ENCODE measurements at regions not wholly inside any gene's neighbourhood (a gene's known extent, or its start where the extent isn't known, plus 50 kb on each side); places are given as distances from the start of the nearest gene placed in this dataset.

GRCh38 chr13:111657013-111657412 is 336.6 kb downstream of the TEX29 start:
- no peak overlapping the region for H3K27ac Mint-ChIP-seq

GRCh38 chr13:111658145-111659100 is 338.0 kb downstream of the TEX29 start:
- Mint-ChIP-seq H3K9me3 (peaks cover 0 to 5% (median 0%) of the 10 kb centered on the region in 8 donors), H3K36me3 (no peaks in the 10 kb centered on the region), H3K4me3 (no peak overlapping the region), H3K27me3 (peaks cover 6% of the 10 kb centered on the region in 2 donors), H3K4me1 (no peaks in the 10 kb centered on the region), H3K27ac (no peak overlapping the region)
- H3K9me3 ChIP-seq (ENCODE audit: control insufficient read depth in 1 of 2, low read length in 2 of 2), result no peaks in the 10 kb centered on the region
- no peaks in the 10 kb centered on the region for H3K4me1 ChIP-seq (ENCODE audit: insufficient read depth, low read length)
- H3K27ac ChIP-seq (ENCODE audit: low read depth, low read length), result no peak overlapping the region
- CTCF ChIA-PET (ENCODE audit: partially characterized antibody), result no interaction called here
- intact Hi-C loops (cut with micrococcal nuclease), result no loop called here
- DNase-seq, result no peak
- POLR2A ChIA-PET (ENCODE audit: partially characterized antibody), result no interaction called here
- H3K27me3 ChIP-seq (ENCODE audit: insufficient read depth, low read length), result no peaks in the 10 kb centered on the region
- no peaks in the 10 kb centered on the region for H3K36me3 ChIP-seq (ENCODE audit: insufficient read depth, low read length)
- no peak overlapping the region for H3K4me3 ChIP-seq (ENCODE audit: low read length in 2 of 2)

More at GRCh38 chr13:111657013-111657412, 336.6 kb downstream of the TEX29 start:
- no peaks in the 10 kb centered on the region for H3K4me1 ChIP-seq (ENCODE audit: insufficient read depth, low read length)
- no peak for DNase-seq
- Mint-ChIP-seq H3K27me3 (peaks cover 7 to 12% of the 10 kb centered on the region in 2 donors), H3K4me1 (no peaks in the 10 kb centered on the region), H3K36me3 (no peaks in the 10 kb centered on the region), H3K4me3 (no peak overlapping the region), H3K9me3 (peaks cover 0 to 3% (median 0%) of the 10 kb centered on the region in 8 donors)
- intact Hi-C loops (cut with micrococcal nuclease), result no loop called here
- H3K27ac ChIP-seq (ENCODE audit: low read depth, low read length), result no peak overlapping the region
- POLR2A ChIA-PET (ENCODE audit: partially characterized antibody), result no interaction called here
- H3K4me3 ChIP-seq (ENCODE audit: low read length in 2 of 2), result no peak overlapping the region
- CTCF ChIA-PET (ENCODE audit: partially characterized antibody), result no interaction called here
- H3K36me3 ChIP-seq (ENCODE audit: insufficient read depth, low read length), result no peaks in the 10 kb centered on the region
- no peaks in the 10 kb centered on the region for H3K27me3 ChIP-seq (ENCODE audit: insufficient read depth, low read length)
- H3K9me3 ChIP-seq (ENCODE audit: control insufficient read depth in 1 of 2, low read length in 2 of 2), result no peaks in the 10 kb centered on the region

- H3K27me3 Mint-ChIP-seq, result peaks cover 2 to 6% of the 10 kb centered on the region in 2 donors
- no peaks in the 10 kb centered on the region for H3K27me3 ChIP-seq (ENCODE audit: insufficient read depth, low read length)
- intact Hi-C loops (cut with micrococcal nuclease), result no loop called here
- no peak for DNase-seq
- peaks cover 0 to 5% (median 0%) of the 10 kb centered on the region in 8 donors for H3K9me3 Mint-ChIP-seq
- H3K4me1 Mint-ChIP-seq, result no peaks in the 10 kb centered on the region
- no peak overlapping the region for H3K4me3 ChIP-seq (ENCODE audit: low read length in 2 of 2)
- no peak overlapping the region for H3K4me3 Mint-ChIP-seq
- no peaks in the 10 kb centered on the region for H3K4me1 ChIP-seq (ENCODE audit: insufficient read depth, low read length)
- CTCF ChIA-PET (ENCODE audit: partially characterized antibody), result no interaction called here
- H3K36me3 Mint-ChIP-seq, result no peaks in the 10 kb centered on the region
- no peaks in the 10 kb centered on the region for H3K9me3 ChIP-seq (ENCODE audit: control insufficient read depth in 1 of 2, low read length in 2 of 2)
- H3K36me3 ChIP-seq (ENCODE audit: insufficient read depth, low read length), result no peaks in the 10 kb centered on the region
- no peak overlapping the region for H3K27ac Mint-ChIP-seq
- no peak overlapping the region for H3K27ac ChIP-seq (ENCODE audit: low read depth, low read length)
- POLR2A ChIA-PET (ENCODE audit: partially characterized antibody), result no interaction called here
Observed at GRCh38 chr13:111659219-111659775, 338.9 kb downstream of the TEX29 start.

- no peak for DNase-seq
- H3K4me1 ChIP-seq (ENCODE audit: insufficient read depth, low read length), result no peaks in the 10 kb centered on the region
- H3K36me3 ChIP-seq (ENCODE audit: insufficient read depth, low read length), result no peaks in the 10 kb centered on the region
- Mint-ChIP-seq H3K4me3 (no peak overlapping the region), H3K4me1 (no peaks in the 10 kb centered on the region), H3K27me3 (peaks cover 2% of the 10 kb centered on the region in 2 donors), H3K27ac (no peak overlapping the region), H3K9me3 (peaks cover 0 to 4% (median 0%) of the 10 kb centered on the region in 8 donors), H3K36me3 (no peaks in the 10 kb centered on the region)
- no peaks in the 10 kb centered on the region for H3K27me3 ChIP-seq (ENCODE audit: insufficient read depth, low read length)
- ChIA-PET CTCF (ENCODE audit: partially characterized antibody) (no interaction called here), POLR2A (ENCODE audit: partially characterized antibody) (no interaction called here)
- no peak overlapping the region for H3K4me3 ChIP-seq (ENCODE audit: low read length in 2 of 2)
- no peak overlapping the region for H3K27ac ChIP-seq (ENCODE audit: low read depth, low read length)
- no peaks in the 10 kb centered on the region for H3K9me3 ChIP-seq (ENCODE audit: control insufficient read depth in 1 of 2, low read length in 2 of 2)
- intact Hi-C loops (cut with micrococcal nuclease), result no loop called here
Observed at GRCh38 chr13:111659842-111660241, 339.4 kb downstream of the TEX29 start.

- CTCF ChIA-PET (ENCODE audit: partially characterized antibody), result no interaction called here
- Mint-ChIP-seq H3K4me3 (no peak overlapping the region), H3K4me1 (no peaks in the 10 kb centered on the region), H3K27ac (no peak overlapping the region), H3K9me3 (peaks cover 0 to 1% (median 0%) of the 10 kb centered on the region in 8 donors), H3K27me3 (peaks cover 0 to 2% of the 10 kb centered on the region in 2 donors), H3K36me3 (no peaks in the 10 kb centered on the region)
- no peak overlapping the region for H3K27ac ChIP-seq (ENCODE audit: low read depth, low read length)
- no peak for DNase-seq
- no peaks in the 10 kb centered on the region for H3K36me3 ChIP-seq (ENCODE audit: insufficient read depth, low read length)
- POLR2A ChIA-PET (ENCODE audit: partially characterized antibody), result no interaction called here
- no peaks in the 10 kb centered on the region for H3K27me3 ChIP-seq (ENCODE audit: insufficient read depth, low read length)
- no peak overlapping the region for H3K4me3 ChIP-seq (ENCODE audit: low read length in 2 of 2)
- no peaks in the 10 kb centered on the region for H3K9me3 ChIP-seq (ENCODE audit: control insufficient read depth in 1 of 2, low read length in 2 of 2)
- intact Hi-C loops (cut with micrococcal nuclease), result no loop called here
- no peaks in the 10 kb centered on the region for H3K4me1 ChIP-seq (ENCODE audit: insufficient read depth, low read length)
Observed at GRCh38 chr13:111661052-111661451, 340.6 kb downstream of the TEX29 start.

GRCh38 chr13:111661776-111662175 is 341.3 kb downstream of the TEX29 start:
- no peaks in the 10 kb centered on the region for H3K36me3 Mint-ChIP-seq

GRCh38 chr13:111662451-111662850 is 342.0 kb downstream of the TEX29 start:
- POLR2A ChIA-PET (ENCODE audit: partially characterized antibody), result no interaction called here
- H3K4me3 Mint-ChIP-seq, result no peak overlapping the region
- Histone ChIP-seq H3K36me3 (ENCODE audit: insufficient read depth, low read length) (no peaks in the 10 kb centered on the region), H3K9me3 (ENCODE audit: control insufficient read depth in 1 of 2, low read length in 2 of 2) (no peaks in the 10 kb centered on the region), H3K27me3 (ENCODE audit: insufficient read depth, low read length) (no peaks in the 10 kb centered on the region), H3K4me1 (ENCODE audit: insufficient read depth, low read length) (no peaks in the 10 kb centered on the region), H3K4me3 (ENCODE audit: low read length in 2 of 2) (no peak overlapping the region), H3K27ac (ENCODE audit: low read depth, low read length) (no peak overlapping the region)
- H3K27ac Mint-ChIP-seq, result no peak overlapping the region
- DNase-seq, result no peak
- intact Hi-C loops (cut with micrococcal nuclease), result no loop called here
- CTCF ChIA-PET (ENCODE audit: partially characterized antibody), result no interaction called here
- no peaks in the 10 kb centered on the region for H3K4me1 Mint-ChIP-seq
- no peaks in the 10 kb centered on the region for H3K36me3 Mint-ChIP-seq
- H3K9me3 Mint-ChIP-seq, result peaks cover 0 to 1% (median 0%) of the 10 kb centered on the region in 8 donors
- H3K27me3 Mint-ChIP-seq, result peaks cover 0 to 2% of the 10 kb centered on the region in 2 donors

More at GRCh38 chr13:111661776-111662175, 341.3 kb downstream of the TEX29 start:
- Mint-ChIP-seq H3K4me3 (no peak overlapping the region), H3K27ac (no peak overlapping the region), H3K4me1 (no peaks in the 10 kb centered on the region), H3K27me3 (peaks cover 0 to 2% of the 10 kb centered on the region in 2 donors), H3K9me3 (peaks cover 0 to 1% (median 0%) of the 10 kb centered on the region in 8 donors)
- no peaks in the 10 kb centered on the region for H3K27me3 ChIP-seq (ENCODE audit: insufficient read depth, low read length)
- no peak overlapping the region for H3K4me3 ChIP-seq (ENCODE audit: low read length in 2 of 2)
- H3K4me1 ChIP-seq (ENCODE audit: insufficient read depth, low read length), result no peaks in the 10 kb centered on the region
- no peak for DNase-seq
- H3K27ac ChIP-seq (ENCODE audit: low read depth, low read length), result no peak overlapping the region
- intact Hi-C loops (cut with micrococcal nuclease), result no loop called here
- H3K9me3 ChIP-seq (ENCODE audit: control insufficient read depth in 1 of 2, low read length in 2 of 2), result no peaks in the 10 kb centered on the region
- POLR2A ChIA-PET (ENCODE audit: partially characterized antibody), result no interaction called here
- H3K36me3 ChIP-seq (ENCODE audit: insufficient read depth, low read length), result no peaks in the 10 kb centered on the region
- CTCF ChIA-PET (ENCODE audit: partially characterized antibody), result no interaction called here
